OCI-LY7 (cell line): ENCODE measurements at regions not wholly inside any gene's neighbourhood (a gene's known extent, or its start where the extent isn't known, plus 50 kb on each side); places are given as distances from the start of the nearest gene placed in this dataset.
A peak's percentile ranks its signal among the peaks of the same experiment; 100 is the strongest.
"Not testable (repeated sequence)": the region's sequence is repeated elsewhere in the genome, so short reads cannot be mapped to it uniquely, and the experiment has no call there.

Experiments
- BruUV-seq: library from RNA; stranded (reverse); fragments of 400-500 nt; replicated peaks from 2 replicates; lab custom pipeline; 2021; lab: Mats Ljungman, UMichigan
- CTCF ChIA-PET: fragments of 300-600 bp; sonication (Branson Sonifier 250); formaldehyde crosslinking; loops from one replicate; lab custom pipeline; 2022; ENCODE audit warnings: antibody characterized with exemption; ENCODE audit not compliant: unreplicated experiment; lab: Charles Lee
- POLR2A ChIA-PET: fragments of 300-600 bp; sonication (Branson Sonifier 250); formaldehyde crosslinking; loops from one replicate; lab custom pipeline; 2022; ENCODE audit warnings: antibody characterized with exemption; lab: Charles Lee
- DNase-seq: peaks from one replicate; pipeline ENCODE4 v3.0.0-alpha.2; 2015; ENCODE audit warnings: low spot score
- H2AFZ ChIP-seq: fragments of 200-600 bp; sonication (generic), shearing (Covaris generic); 2 replicates; pipeline ENCODE4 v1.6.1; 2014; ENCODE audit warnings: mild to moderate bottlenecking, antibody characterized with exemption, low read length, moderate library complexity
- H3K27ac ChIP-seq: fragments of 200-600 bp; sonication (generic); 2 replicates; pipeline ENCODE4 v1.5.1; 2014; ENCODE audit warnings: mixed run types, low read depth, mild to moderate bottlenecking, moderate library complexity, low read length, inconsistent platforms; ENCODE audit not compliant: poor library complexity, severe bottlenecking
- H3K36me3 ChIP-seq: fragments of 200-600 bp; sonication (generic); 2 replicates; pipeline ENCODE4 v1.6.1; 2014; ENCODE audit warnings: mild to moderate bottlenecking, antibody characterized with exemption, low read length, moderate library complexity, mixed read lengths; ENCODE audit not compliant: insufficient read depth
- H3K4me1 ChIP-seq: fragments of 200-600 bp; sonication (generic); 2 replicates; pipeline ENCODE4 v1.5.1; 2014; ENCODE audit warnings: mild to moderate bottlenecking, low read length; ENCODE audit not compliant: insufficient read depth, poor library complexity, severe bottlenecking
- H3K4me2 ChIP-seq: fragments of 200-600 bp; sonication (generic); 2 replicates; pipeline ENCODE4 v1.6.1; 2014; ENCODE audit warnings: mild to moderate bottlenecking, low read length
- H3K4me3 ChIP-seq: fragments of 200-600 bp; sonication (generic); 2 replicates; pipeline ENCODE4 v1.5.1; 2014; ENCODE audit warnings: mild to moderate bottlenecking, low read depth, low read length; ENCODE audit not compliant: poor library complexity, severe bottlenecking
- H3K79me2 ChIP-seq: fragments of 200-600 bp; sonication (generic); 2 replicates; pipeline ENCODE4 v1.6.1; 2016; ENCODE audit warnings: low read depth, mild to moderate bottlenecking, low read length, moderate library complexity, mixed read lengths; ENCODE audit not compliant: insufficient read depth
- H3K9me2 ChIP-seq: fragments of 200-600 bp; sonication (generic); 2 replicates; pipeline ENCODE4 v1.6.1; 2016; ENCODE audit warnings: mild to moderate bottlenecking, low read length, mixed read lengths; ENCODE audit not compliant: insufficient read depth
- H3K9me3 ChIP-seq: fragments of 200-600 bp; sonication (generic); 2 replicates; pipeline ENCODE4 v1.6.1; 2014; ENCODE audit warnings: mild to moderate bottlenecking, mixed run types, low read length, mixed read lengths
- H4K20me1 ChIP-seq: fragments of 200-600 bp; sonication (generic); 2 replicates; pipeline ENCODE4 v1.6.1; 2014; ENCODE audit warnings: mild to moderate bottlenecking, antibody characterized with exemption, low read length, moderate library complexity, mixed read lengths; ENCODE audit not compliant: insufficient read depth
- CTCF ChIP-seq: fragments of 200-600 bp; sonication (generic); conservative IDR thresholded peaks from 2 replicates; pipeline ENCODE4 v1.5.1; 2014; ENCODE audit warnings: mild to moderate bottlenecking, antibody characterized with exemption, low read length, moderate library complexity, mixed read lengths
- EZH2phosphoT487 ChIP-seq: fragments of 200-600 bp; sonication (generic); IDR thresholded peaks from 2 replicates; pipeline ENCODE4 v1.6.1; 2018; ENCODE audit warnings: low read depth, borderline replicate concordance, mild to moderate bottlenecking, mixed run types, antibody characterized with exemption, low read length, moderate library complexity, mixed read lengths
- intact Hi-C: fragments of 100-400 bp; cut with micrococcal nuclease; formaldehyde crosslinking; loops from one replicate; pipeline ENCODE4 v1.10.0; 2022; ENCODE audit not compliant: unreplicated experiment

DNA sequence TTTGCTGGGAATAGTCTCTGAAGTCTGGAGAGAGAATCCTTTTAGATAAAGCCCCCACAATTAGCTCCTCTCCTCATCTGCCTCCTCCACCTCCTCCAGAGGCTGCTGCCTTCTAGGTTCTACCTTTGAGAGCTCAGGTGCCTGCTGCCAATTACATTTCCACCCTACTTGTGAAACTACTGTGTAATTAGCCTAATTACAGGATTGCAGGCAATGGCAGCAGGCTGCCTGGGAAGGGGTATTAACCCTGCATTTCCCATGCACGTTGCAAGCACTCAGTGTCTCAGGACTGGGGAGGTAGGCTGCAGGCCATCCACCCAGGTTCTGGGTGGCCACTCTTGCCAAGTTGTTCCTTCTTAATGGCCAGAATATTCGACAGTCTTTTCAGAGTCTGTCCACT, 215.6 kb upstream of the ZNF217 start:
- no peak overlapping the region for H3K4me2 ChIP-seq
- H3K79me2 ChIP-seq: no peaks in the 10 kb centered on the region
- ChIA-PET POLR2A (interaction anchor here (0.5 to 1.0 kb wide), 3 partner anchors 9 to 121 kb away, joined by 3 to 4 read pairs (median 3); no protein-coding TSS in a partner anchor), CTCF (interaction anchor here (0.9 kb wide), 1 partner anchor 17 kb away, joined by 4 read pairs; no protein-coding TSS in a partner anchor)
- TF ChIP-seq EZH2phosphoT487 (no peak), CTCF (no peak)
- H3K36me3 ChIP-seq: no peaks in the 10 kb centered on the region
- H3K9me3 ChIP-seq: no peaks in the 10 kb centered on the region
- H3K27ac ChIP-seq: no peak overlapping the region
- no TSS peak for BruUV-seq
- H2AFZ ChIP-seq: peak overlapping the region; percentile 8; the same call in 1 of the 2 replicates
- no peaks in the 10 kb centered on the region for H4K20me1 ChIP-seq
- intact Hi-C loops: no loop called here
- H3K4me3 ChIP-seq: no peak overlapping the region
- no peaks in the 10 kb centered on the region for H3K9me2 ChIP-seq
- DNase-seq: no peak
- no peaks in the 10 kb centered on the region for H3K4me1 ChIP-seq

DNA sequence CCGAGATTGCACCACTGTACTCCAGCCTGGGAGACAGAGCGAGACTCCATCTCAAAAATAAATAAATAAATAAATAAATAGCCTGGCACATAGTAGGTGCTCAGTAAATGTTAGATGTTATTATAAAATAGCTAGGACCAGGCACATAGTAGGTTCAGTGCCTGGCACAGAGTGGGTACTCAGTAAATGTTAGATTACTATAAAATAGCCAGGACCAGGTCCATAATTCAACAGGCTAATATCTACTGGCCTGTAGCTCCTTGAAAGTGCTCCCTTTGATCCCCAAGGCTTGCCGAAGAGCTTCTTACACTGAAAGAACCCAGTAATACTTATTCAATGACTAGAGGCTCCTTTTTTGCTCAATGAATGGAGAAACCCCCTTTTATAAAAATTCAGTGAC, 215.1 kb upstream of the ZNF217 start:
- Histone ChIP-seq H3K9me2 (no peaks in the 10 kb centered on the region), H2AFZ (no peak overlapping the region), H3K27ac (no peak overlapping the region), H4K20me1 (no peaks in the 10 kb centered on the region), H3K4me1 (no peaks in the 10 kb centered on the region), H3K9me3 (no peaks in the 10 kb centered on the region), H3K36me3 (no peaks in the 10 kb centered on the region), H3K4me3 (no peak overlapping the region), H3K79me2 (no peaks in the 10 kb centered on the region), H3K4me2 (no peak overlapping the region)
- BruUV-seq: no TSS peak
- DNase-seq: no peak
- intact Hi-C loops: no loop called here
- CTCF ChIA-PET: interaction anchor here (0.9 kb wide), 1 partner anchor 17 kb away, joined by 4 read pairs; no protein-coding TSS in a partner anchor
- TF ChIP-seq EZH2phosphoT487 (no peak), CTCF (no peak)
- POLR2A ChIA-PET: interaction anchor here (0.5 to 1.0 kb wide), 3 partner anchors 10 to 121 kb away, joined by 3 to 4 read pairs (median 3); no protein-coding TSS in a partner anchor

GRCh38 chr20:53808302-53808701, 214.7 kb upstream of the ZNF217 start:
- H4K20me1 ChIP-seq, H3K27ac ChIP-seq, H3K4me3 ChIP-seq, intact Hi-C loops, H3K4me2 ChIP-seq, H3K79me2 ChIP-seq, DNase-seq, H2AFZ ChIP-seq, H3K9me2 ChIP-seq, H3K36me3 ChIP-seq, H3K9me3 ChIP-seq, H3K4me1 ChIP-seq, BruUV-seq: not testable (repeated sequence)
- POLR2A ChIA-PET: interaction anchor here (0.8 kb wide), 1 partner anchor 16 kb away, joined by 3 read pairs; no protein-coding TSS in a partner anchor
- CTCF ChIA-PET: interaction anchor here (0.9 kb wide), 1 partner anchor 18 kb away, joined by 4 read pairs; no protein-coding TSS in a partner anchor
